CD14-positive monocyte (primary cell): ENCODE measurements at regions not wholly inside any gene's neighbourhood (a gene's known extent, or its start where the extent isn't known, plus 50 kb on each side); places are given as distances from the start of the nearest gene placed in this dataset.

Source experiments
- DNase-seq, 3 donors: peaks; one replicate each; pipeline ENCODE4 v3.0.0-alpha.2; 2011 to 2022
- H2AFZ ChIP-seq: 2 replicates; pipeline ENCODE4 v1.6.0; 2012; ENCODE audit warnings: mild to moderate bottlenecking, low read depth, low read length, inconsistent platforms; ENCODE audit not compliant: insufficient read depth, poor library complexity, severe bottlenecking
- H3K27ac ChIP-seq, 2 donors: 1 replicate in 1 of 2; 2 replicates in 1 of 2; pipeline ENCODE4 v1.5.1; 2012 to 2013; ENCODE audit warnings: low read length in 2 of 2, control low read depth in 1 of 2, inconsistent platforms in 1 of 2, low read depth in 1 of 2, mild to moderate bottlenecking in 1 of 2
- H3K27me3 ChIP-seq, 2 donors: one replicate each; pipeline versions ENCODE4 v1.6.0 to v1.6.1; 2011 to 2013; ENCODE audit warnings: low read length in 2 of 2; ENCODE audit not compliant: control insufficient read depth in 2 of 2, insufficient read depth in 2 of 2
- H3K36me3 ChIP-seq, 2 donors: replicated peaks in 1 of 2; 1 replicate in 1 of 2; 2 replicates in 1 of 2; pipeline versions ENCODE4 v1.5.1 to v1.6.1; 2012 to 2013; ENCODE audit warnings: low read length in 2 of 2, control low read depth in 1 of 2, inconsistent platforms in 1 of 2, mild to moderate bottlenecking in 1 of 2; ENCODE audit not compliant: insufficient read depth in 2 of 2, control insufficient read depth in 1 of 2
- H3K4me1 ChIP-seq, 2 donors: 1 replicate in 1 of 2; 2 replicates in 1 of 2; pipeline versions ENCODE4 v1.5.1 to v1.6.1; 2012 to 2013; ENCODE audit warnings: low read length in 2 of 2, control low read depth in 1 of 2, inconsistent platforms in 1 of 2, mild to moderate bottlenecking in 1 of 2, moderate library complexity in 1 of 2; ENCODE audit not compliant: insufficient read depth in 2 of 2, control insufficient read depth in 1 of 2
- H3K4me2 ChIP-seq: replicated peaks from 2 replicates; pipeline ENCODE3; 2012; ENCODE audit warnings: low read length, moderate library complexity, mild to moderate bottlenecking; ENCODE audit not compliant: poor library complexity, severe bottlenecking; ENCODE audit errors: extremely low read depth
- H3K4me3 ChIP-seq, 3 experiments: fragments of 200-600 bp in 1 of 3; sonication (generic) in 1 of 3; replicated peaks in 1 of 3; 1 replicate in 2 of 3; 2 replicates in 1 of 3; pipeline ENCODE4 v1.5.1; 2011 to 2013; ENCODE audit warnings: low read length in 3 of 3, mild to moderate bottlenecking in 3 of 3, control low read depth in 2 of 3, low read depth in 2 of 3, inconsistent platforms in 1 of 3, moderate library complexity in 1 of 3
- H3K79me2 ChIP-seq: 2 replicates; pipeline ENCODE4 v1.6.0; 2012; ENCODE audit warnings: mild to moderate bottlenecking, control low read depth, inconsistent platforms, low read length, moderate library complexity; ENCODE audit not compliant: insufficient read depth
- H3K9ac ChIP-seq: 2 replicates; pipeline ENCODE4 v1.6.0; 2017; ENCODE audit warnings: low read length, mild to moderate bottlenecking; ENCODE audit not compliant: insufficient read depth, poor library complexity, severe bottlenecking
- H3K9me3 ChIP-seq, 2 donors: replicated peaks in 1 of 2; 1 replicate in 1 of 2; 2 replicates in 1 of 2; pipeline versions ENCODE4 v1.5.1 to v1.6.1; 2012 to 2013; ENCODE audit warnings: low read length in 2 of 2, control low read depth in 1 of 2; ENCODE audit not compliant: control insufficient read depth in 1 of 2, insufficient read depth in 1 of 2
- H4K20me1 ChIP-seq: 2 replicates; pipeline ENCODE4 v1.6.0; 2012; ENCODE audit warnings: mild to moderate bottlenecking, low read length, control low read depth, moderate library complexity; ENCODE audit not compliant: insufficient read depth
- H3K27ac Mint-ChIP-seq, 7 donors: one replicate each; pipeline ENCODE4 v1.8.0; 2020; ENCODE audit warnings: mild to moderate bottlenecking in 7 of 7, mixed read lengths in 7 of 7, moderate library complexity in 6 of 7, inconsistent platforms in 2 of 7
- H3K27me3 Mint-ChIP-seq, 3 donors: one replicate each; pipeline ENCODE4 v1.8.0; 2021 to 2022; ENCODE audit warnings: low read depth in 3 of 3, mild to moderate bottlenecking in 3 of 3, mixed read lengths in 3 of 3, moderate library complexity in 3 of 3, inconsistent platforms in 1 of 3
- H3K36me3 Mint-ChIP-seq, 2 donors: one replicate each; pipeline ENCODE4 v1.8.0; 2020; ENCODE audit warnings: mixed read lengths in 2 of 2, inconsistent platforms in 1 of 2, mild to moderate bottlenecking in 1 of 2
- H3K4me1 Mint-ChIP-seq: one replicate; pipeline ENCODE4 v1.8.0; 2020; ENCODE audit warnings: mild to moderate bottlenecking, mixed read lengths
- H3K4me3 Mint-ChIP-seq, 2 donors: one replicate each; pipeline ENCODE4 v1.8.0; 2020; ENCODE audit warnings: mild to moderate bottlenecking in 2 of 2, mixed read lengths in 2 of 2, moderate library complexity in 1 of 2
- H3K9me3 Mint-ChIP-seq, 7 donors: one replicate each; pipeline ENCODE4 v1.8.0; 2020 to 2022; ENCODE audit warnings: mixed read lengths in 7 of 7, mild to moderate bottlenecking in 6 of 7, moderate library complexity in 6 of 7, inconsistent platforms in 2 of 7
- WGBS: methylation state at CpG from one replicate; pipeline ENCODE4 v1.1.5; 2013; ENCODE audit warnings: missing lambda C conversion rate; ENCODE audit not compliant: insufficient coverage; 5-methylcytosine and 5-hydroxymethylcytosine counted together
- intact Hi-C, 2 donors: fragments of 100-400 bp; cut with micrococcal nuclease; formaldehyde crosslinking; loops; one replicate each; pipeline versions ENCODE4 v1.15.0 to v1.15.1; 2023
- TF ChIP-seq, protein P1 (sequence below): fragments of 200-600 bp; IDR thresholded peaks from one replicate; pipeline ENCODE4 v1.8.0; 2022; ENCODE audit warnings: antibody characterized with exemption, mild to moderate bottlenecking

- WGBS: no CpG with 5 or more reads among the region's 1 CpG
- intact Hi-C loops: no loop called here
- Histone ChIP-seq H3K9me3 (peaks cover 0 to under 1% of the 10 kb centered on the region in 2 donors), H3K9ac (no peak overlapping the region), H2AFZ (no peak overlapping the region), H4K20me1 (no peaks in the 10 kb centered on the region), H3K4me1 (no peaks in the 10 kb centered on the region), H3K4me2 (no peak overlapping the region), H3K36me3 (no peaks in the 10 kb centered on the region), H3K4me3 (no peak overlapping the region), H3K27me3 (no peaks in the 10 kb centered on the region), H3K79me2 (no peaks in the 10 kb centered on the region), H3K27ac (no peak overlapping the region)
- Mint-ChIP-seq H3K4me1 (no peaks in the 10 kb centered on the region), H3K9me3 (peaks cover 0 to 14% (median 3%) of the 10 kb centered on the region in 7 donors), H3K27me3 (peaks cover 0 to 3% (median 0%) of the 10 kb centered on the region in 3 donors), H3K36me3 (no peaks in the 10 kb centered on the region), H3K27ac (peak overlapping the region in 1 of 7 donors; percentile 52), H3K4me3 (no peak overlapping the region)
- TF ChIP-seq, protein P1, sequence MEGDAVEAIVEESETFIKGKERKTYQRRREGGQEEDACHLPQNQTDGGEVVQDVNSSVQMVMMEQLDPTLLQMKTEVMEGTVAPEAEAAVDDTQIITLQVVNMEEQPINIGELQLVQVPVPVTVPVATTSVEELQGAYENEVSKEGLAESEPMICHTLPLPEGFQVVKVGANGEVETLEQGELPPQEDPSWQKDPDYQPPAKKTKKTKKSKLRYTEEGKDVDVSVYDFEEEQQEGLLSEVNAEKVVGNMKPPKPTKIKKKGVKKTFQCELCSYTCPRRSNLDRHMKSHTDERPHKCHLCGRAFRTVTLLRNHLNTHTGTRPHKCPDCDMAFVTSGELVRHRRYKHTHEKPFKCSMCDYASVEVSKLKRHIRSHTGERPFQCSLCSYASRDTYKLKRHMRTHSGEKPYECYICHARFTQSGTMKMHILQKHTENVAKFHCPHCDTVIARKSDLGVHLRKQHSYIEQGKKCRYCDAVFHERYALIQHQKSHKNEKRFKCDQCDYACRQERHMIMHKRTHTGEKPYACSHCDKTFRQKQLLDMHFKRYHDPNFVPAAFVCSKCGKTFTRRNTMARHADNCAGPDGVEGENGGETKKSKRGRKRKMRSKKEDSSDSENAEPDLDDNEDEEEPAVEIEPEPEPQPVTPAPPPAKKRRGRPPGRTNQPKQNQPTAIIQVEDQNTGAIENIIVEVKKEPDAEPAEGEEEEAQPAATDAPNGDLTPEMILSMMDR: no peak
- DNase-seq: no peak
Measured at GRCh38 chr10:10542477-10542876, 475.2 kb upstream of the CELF2 start.

- Histone ChIP-seq H3K4me1 (no peaks in the 10 kb centered on the region), H3K9ac (no peak overlapping the region), H3K27me3 (no peaks in the 10 kb centered on the region), H3K27ac (no peak overlapping the region), H2AFZ (no peak overlapping the region), H3K79me2 (no peaks in the 10 kb centered on the region), H3K36me3 (no peaks in the 10 kb centered on the region), H3K9me3 (no peaks in the 10 kb centered on the region), H4K20me1 (no peaks in the 10 kb centered on the region), H3K4me2 (no peak overlapping the region), H3K4me3 (no peak overlapping the region)
- no CpG with 5 or more reads among the region's 8 CpGs for WGBS
- Mint-ChIP-seq H3K4me3 (no peak overlapping the region), H3K27me3 (no peaks in the 10 kb centered on the region), H3K4me1 (no peaks in the 10 kb centered on the region), H3K9me3 (peaks cover 0 to 12% (median 0%) of the 10 kb centered on the region in 7 donors), H3K27ac (no peak overlapping the region), H3K36me3 (no peaks in the 10 kb centered on the region)
- intact Hi-C loops: no loop called here
- TF ChIP-seq, protein P1: no peak
- no peak for DNase-seq
Measured at GRCh38 chr10:10544890-10545289, 472.8 kb upstream of the CELF2 start.
